ENCODE measurements at regions not wholly inside any gene's neighbourhood (a gene's known extent, or its start where the extent isn't known, plus 50 kb on each side); places are given as distances from the start of the nearest gene placed in this dataset.
"Not testable (repeated sequence)": the region's sequence is repeated elsewhere in the genome, so short reads cannot be mapped to it uniquely, and the experiment has no call there.

- no peak for TF ChIP-seq ATF2 (IDR thresholded peaks at IDR 0.05; ENCODE audit: low read length)
Measured at GRCh38 chr9:76957258-76957657, 51.3 kb upstream of the PRUNE2 start (continued).

- 87% methylated on average over 7 of the region's 7 CpGs; no CpG with 5 or more reads in 1 of the 2 experiments for whole genome bisulfite sequencing, 2 experiments (ENCODE audit: extremely low coverage in 1 of 2, insufficient coverage in 1 of 2, insufficient read length in 1 of 2, insufficient replicate concordance in 2 of 2, low coverage in 1 of 2, low lambda C conversion rate in 2 of 2, missing lambda C conversion rate in 1 of 2)
Measured at GRCh38 chr9:76956371-76956770, 50.5 kb upstream of the PRUNE2 start.

More at GRCh38 chr9:76956371-76956770, 50.5 kb upstream of the PRUNE2 start:
- not testable (repeated sequence) for H3K4me3 ChIP-seq (ENCODE audit: extremely low read depth in 1 of 4, insufficient read depth in 2 of 4, low read depth in 3 of 4, low read length in 4 of 4); H4K5ac ChIP-seq (ENCODE audit: insufficient read length, low read depth, low read length); H3K23ac ChIP-seq (ENCODE audit: insufficient read length); H4K20me1 ChIP-seq (replicated peaks in 1 of 2; ENCODE audit: control insufficient read depth in 1 of 2, insufficient read depth in 2 of 2, low read length in 2 of 2); H3K14ac ChIP-seq (ENCODE audit: insufficient read length); H2AK5ac ChIP-seq (ENCODE audit: low read depth, low read length); H3K4ac ChIP-seq (replicated peaks; ENCODE audit: insufficient read length, low read depth, low read length); H3K18ac ChIP-seq (ENCODE audit: extremely low read depth, low read length); H3K9ac ChIP-seq (replicated peaks in 1 of 4; ENCODE audit: extremely low read depth in 1 of 4, low read depth in 3 of 4, low read length in 3 of 4); H2BK120ac ChIP-seq (replicated peaks; ENCODE audit: low read depth, low read length); H3K36me3 ChIP-seq (ENCODE audit: control insufficient read depth in 2 of 4, insufficient read depth in 4 of 4, low read length in 3 of 4); H4K8ac ChIP-seq (ENCODE audit: extremely low read depth, insufficient read depth, low read length); H3K23me2 ChIP-seq (ENCODE audit: low read depth, low read length); FAIRE-seq; H3K27ac ChIP-seq (ENCODE audit: low read depth, low read length); H4K91ac ChIP-seq (replicated peaks; ENCODE audit: insufficient read length, low read length); H3K79me1 ChIP-seq (ENCODE audit: low read depth, low read length); H2AFZ ChIP-seq (ENCODE audit: low read length); H3K79me2 ChIP-seq (ENCODE audit: control insufficient read depth in 1 of 2, insufficient read depth in 2 of 2, low read length in 2 of 2); H3K4me1 ChIP-seq (replicated peaks in 1 of 4; ENCODE audit: control insufficient read depth in 3 of 4, insufficient read depth in 4 of 4, low read length in 3 of 4); H3K4me2 ChIP-seq (ENCODE audit: insufficient read depth in 1 of 2, low read depth in 2 of 2, low read length in 2 of 2); H2BK20ac ChIP-seq (ENCODE audit: low read length); H3K27me3 ChIP-seq (replicated peaks in 1 of 4; ENCODE audit: control insufficient read depth in 3 of 4, extremely low read depth in 1 of 4, insufficient read depth in 3 of 4, low read length in 3 of 4); H2BK5ac ChIP-seq (ENCODE audit: low read depth, low read length); H2BK12ac ChIP-seq (ENCODE audit: low read depth, low read length); DNase-seq (ENCODE audit: low read depth in 1 of 2, low spot score in 2 of 2); H3K56ac ChIP-seq (replicated peaks; ENCODE audit: insufficient read length, low read depth, low read length); H2BK15ac ChIP-seq (ENCODE audit: low read length)
- peaks cover 0 to 14% of the 10 kb centered on the region in 2 experiments; a peak in 1 of 4 replicates for H3K9me3 ChIP-seq (ENCODE audit: insufficient read depth in 2 of 2, low read depth in 1 of 2, low read length in 1 of 2)
- ChIA-PET POLR2A (ENCODE audit: partially characterized antibody) (interaction anchor here (1.3 kb wide), 1 partner anchor 14 kb away, joined by 4 read pairs; no protein-coding TSS in a partner anchor), CTCF (ENCODE audit: partially characterized antibody) (interaction anchor here (0.9 kb wide), 1 partner anchor 337 kb away, joined by 3 read pairs; no protein-coding TSS in a partner anchor)
